GM04504 (cell line): ENCODE measurements at regions not wholly inside any gene's neighbourhood (a gene's known extent, or its start where the extent isn't known, plus 50 kb on each side); places are given as distances from the start of the nearest gene placed in this dataset.
"Not testable (repeated sequence)": the region's sequence is repeated elsewhere in the genome, so short reads cannot be mapped to it uniquely, and the experiment has no call there.

ENCODE experiments used
- DNase-seq: peaks from one replicate; pipeline ENCODE4 v3.0.0-alpha.2; 2012; ENCODE audit warnings: low read depth

- no peak for DNase-seq
Measured at GRCh38 chr3:56955492-56956111, 104.9 kb upstream of the SPATA12 start.

DNA sequence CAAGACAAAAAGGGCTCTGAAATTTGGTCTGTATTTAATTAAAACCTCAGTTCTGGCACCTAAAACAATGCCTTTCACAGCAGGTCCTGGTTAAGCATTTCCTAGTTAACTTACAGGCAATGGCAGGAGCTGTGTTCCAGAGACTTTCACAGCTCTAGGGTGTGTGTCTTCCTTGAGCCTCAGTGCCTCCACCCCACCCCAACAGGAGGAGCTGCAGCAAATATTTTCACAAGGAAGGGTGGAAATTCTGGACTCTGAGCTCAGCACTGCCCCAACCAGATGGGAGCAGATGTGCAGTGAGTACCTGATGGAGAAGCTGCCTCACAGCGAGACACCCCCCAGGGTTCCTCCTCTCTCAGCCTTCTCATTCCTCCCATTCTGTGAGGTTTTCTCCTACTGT lies 106.3 kb upstream of the SPATA12 start:
- no peak for DNase-seq

DNA sequence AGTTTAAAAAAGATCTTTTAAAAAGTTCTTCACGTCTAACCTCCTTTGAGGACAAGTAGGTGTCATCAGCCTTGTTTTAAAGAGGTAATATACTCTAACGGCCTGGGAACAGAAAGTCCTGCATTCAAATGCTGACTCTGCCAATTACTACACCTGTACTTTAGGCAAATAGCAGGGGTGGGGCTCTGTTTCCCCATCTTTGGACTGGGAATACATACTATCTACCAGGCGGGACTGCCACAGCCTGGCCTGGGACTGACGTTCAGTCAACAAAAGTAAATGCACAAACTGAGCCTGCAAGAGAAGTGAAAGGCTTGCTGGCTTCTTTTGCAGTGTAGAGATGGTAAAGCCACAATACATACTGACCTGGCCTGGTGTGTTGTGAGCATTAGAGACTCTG lies 107.6 kb upstream of the SPATA12 start:
- no peak for DNase-seq

GRCh38 chr3:56952061-56952460 lies 108.4 kb upstream of the SPATA12 start:
- DNase-seq, result no peak

DNA sequence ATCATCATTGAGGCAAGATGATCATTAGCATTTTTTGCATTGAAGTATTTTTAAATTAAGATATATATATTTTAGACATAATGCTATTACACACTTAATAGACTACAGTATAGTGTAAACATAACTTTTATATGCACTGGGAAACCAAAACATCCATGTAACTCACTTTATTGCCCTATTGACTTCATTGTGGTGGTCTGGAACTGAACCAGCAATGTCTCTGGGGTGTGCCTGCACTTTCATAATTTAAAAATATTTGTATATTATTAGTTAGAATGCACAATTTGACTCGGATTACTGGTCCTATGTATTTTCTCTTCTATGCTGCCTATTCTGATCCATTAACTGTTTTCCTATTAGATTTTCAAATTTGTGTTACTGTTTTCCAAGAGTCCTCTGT lies 109.1 kb upstream of the SPATA12 start:
- DNase-seq, result no peak

- not testable (repeated sequence) for DNase-seq
Measured at GRCh38 chr3:56945378-56945777, 115.1 kb upstream of the SPATA12 start.

GRCh38 chr3:56942523-56942922 lies 117.9 kb upstream of the SPATA12 start:
- no peak for DNase-seq

DNA sequence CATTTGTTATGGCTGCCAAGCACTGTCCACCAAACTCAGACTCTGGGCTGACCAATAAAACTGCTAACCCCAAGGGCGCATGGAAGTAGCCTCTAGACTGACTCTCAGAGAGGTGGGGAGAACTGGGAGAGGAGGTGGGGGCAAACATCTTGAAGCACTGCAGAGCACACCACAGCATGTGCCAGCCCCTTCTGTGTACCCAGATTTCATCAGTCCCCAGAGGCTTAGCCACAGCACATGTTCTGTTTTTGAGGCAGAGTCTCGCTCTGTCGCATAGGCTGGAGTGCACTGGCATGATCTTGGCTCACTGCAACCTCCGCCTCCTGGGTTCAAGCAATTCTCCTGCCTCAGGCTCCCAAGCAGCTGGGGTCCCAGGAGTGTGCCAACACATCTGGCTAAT lies 119.5 kb upstream of the SPATA12 start:
- DNase-seq, result no peak

- no peak for DNase-seq
Measured at GRCh38 chr3:56940321-56940720, 120.1 kb upstream of the SPATA12 start.

DNA sequence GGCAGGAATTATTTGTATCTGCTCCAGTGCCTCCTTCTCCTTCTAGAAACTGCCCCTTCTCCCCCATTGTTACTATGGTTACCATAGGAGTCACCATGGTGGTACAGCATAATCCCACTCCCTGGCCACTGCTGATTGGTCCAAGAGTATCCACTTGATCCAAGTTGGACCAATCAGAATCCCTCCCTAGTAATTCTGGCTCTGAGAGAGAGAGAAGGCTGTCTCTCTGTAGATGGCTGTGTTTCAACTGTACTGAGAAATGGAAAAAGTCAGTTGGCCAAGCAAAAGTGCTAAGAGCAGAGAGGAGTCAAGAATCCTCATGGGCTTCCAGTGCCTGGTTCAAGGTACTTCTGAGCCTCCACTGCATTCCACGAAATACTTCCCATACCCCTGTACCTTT lies 120.6 kb upstream of the SPATA12 start:
- DNase-seq, result no peak

DNA sequence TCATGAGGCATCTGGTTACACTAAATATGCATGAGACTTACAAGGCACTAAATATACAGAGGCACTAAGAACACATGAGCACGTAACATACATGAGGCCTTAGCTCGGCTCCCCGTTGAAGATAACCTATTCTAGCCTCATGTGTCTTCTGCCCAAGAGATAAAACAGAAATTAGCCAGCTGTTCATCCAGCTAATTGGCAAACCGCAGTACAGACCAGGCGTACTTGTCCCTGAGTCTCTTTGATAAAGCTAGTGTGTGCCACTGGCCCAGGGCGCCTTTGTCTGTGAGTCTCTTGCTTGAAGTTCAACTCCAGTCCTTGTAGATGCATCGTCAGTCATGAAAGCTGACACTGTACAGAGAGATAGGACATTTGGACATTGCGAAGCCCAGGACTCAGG lies 121.9 kb upstream of the SPATA12 start:
- no peak for DNase-seq

DNA sequence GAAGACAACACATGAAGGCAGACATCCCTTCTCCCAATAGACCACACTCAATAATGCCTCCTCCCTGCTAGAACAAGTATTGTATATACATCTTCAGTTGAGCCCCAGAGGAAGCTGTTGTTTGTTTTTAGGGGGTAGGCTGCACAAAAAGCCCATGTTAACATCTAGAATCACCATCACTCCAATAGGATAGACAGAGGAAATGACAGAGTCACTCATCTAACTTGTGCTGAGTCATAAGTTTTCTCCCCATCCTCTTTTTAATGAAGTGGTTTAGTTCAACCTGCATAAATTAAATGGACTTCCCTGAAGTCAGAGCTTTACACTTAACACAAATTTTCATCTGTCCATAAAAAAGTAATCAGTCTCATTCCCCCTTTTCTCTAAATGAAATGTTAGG lies 122.9 kb upstream of the SPATA12 start:
- DNase-seq, result no peak

DNA sequence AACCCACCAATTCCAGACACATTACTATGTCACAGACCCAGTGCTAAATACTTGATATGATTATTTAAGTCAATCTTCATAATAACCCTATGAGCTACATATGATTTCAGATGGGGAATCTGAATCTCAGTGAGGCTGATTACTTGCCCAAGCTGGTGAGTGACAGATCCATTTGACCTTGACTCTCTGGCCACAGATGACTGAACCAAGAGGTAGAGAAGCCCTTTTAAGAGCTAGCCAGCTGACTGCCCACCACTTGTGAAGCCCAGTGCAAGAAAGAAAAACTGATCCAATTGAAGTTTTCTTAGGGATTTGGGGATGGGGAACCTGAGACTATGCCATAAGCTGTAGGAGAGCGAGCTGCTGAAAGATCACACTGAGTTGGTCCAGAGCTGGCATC lies 124.7 kb upstream of the SPATA12 start:
- no peak for DNase-seq

DNA sequence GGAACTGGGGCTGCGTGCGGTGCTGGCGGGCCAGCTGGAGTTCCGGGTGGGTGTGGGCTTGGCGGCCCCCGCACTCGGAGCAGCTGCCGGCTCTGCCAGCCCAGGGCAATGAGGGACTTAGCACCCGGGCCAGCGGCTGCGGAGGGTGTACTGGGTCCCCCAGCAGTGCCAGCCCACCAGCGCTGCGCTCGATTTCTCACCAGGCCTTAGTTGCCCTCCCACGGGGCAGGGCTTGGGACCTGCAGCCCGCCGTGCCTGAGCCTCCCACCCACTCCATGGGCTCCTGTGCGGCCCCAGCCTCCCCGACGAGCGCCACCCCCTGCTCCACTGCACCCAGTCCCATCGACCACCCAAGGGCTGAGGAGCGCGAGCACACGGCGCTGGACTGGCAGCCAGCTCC lies 126.0 kb upstream of the SPATA12 start:
- DNase-seq, result not testable (repeated sequence)

- no peak for DNase-seq
Measured at GRCh38 chr3:56933803-56934202, 126.7 kb upstream of the SPATA12 start.

- DNase-seq, result no peak
Measured at GRCh38 chr3:56932866-56933265, 127.6 kb upstream of the SPATA12 start.

DNA sequence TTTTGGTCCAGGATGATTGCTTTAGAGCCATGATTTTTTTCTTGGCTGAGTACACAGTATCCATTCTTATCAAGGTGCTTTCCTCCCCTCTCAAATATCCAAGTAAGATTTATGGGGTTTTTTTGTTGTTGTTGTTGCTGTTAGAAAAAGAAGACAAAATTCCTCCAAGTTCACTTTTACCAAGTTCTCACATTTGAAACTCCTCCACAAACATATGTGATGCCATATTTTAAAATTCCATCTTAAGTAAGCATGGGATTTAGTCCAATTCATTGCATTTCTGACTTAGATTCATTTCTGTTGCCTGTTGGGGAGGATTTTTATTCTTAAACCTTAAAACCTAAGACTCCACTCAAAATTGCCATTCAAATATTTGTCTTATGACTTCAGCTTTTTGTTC lies 128.6 kb upstream of the SPATA12 start:
- DNase-seq, result no peak

- no peak for DNase-seq
Measured at GRCh38 chr3:56930706-56931105, 129.0 kb upstream of the ARHGEF3 start.

DNA sequence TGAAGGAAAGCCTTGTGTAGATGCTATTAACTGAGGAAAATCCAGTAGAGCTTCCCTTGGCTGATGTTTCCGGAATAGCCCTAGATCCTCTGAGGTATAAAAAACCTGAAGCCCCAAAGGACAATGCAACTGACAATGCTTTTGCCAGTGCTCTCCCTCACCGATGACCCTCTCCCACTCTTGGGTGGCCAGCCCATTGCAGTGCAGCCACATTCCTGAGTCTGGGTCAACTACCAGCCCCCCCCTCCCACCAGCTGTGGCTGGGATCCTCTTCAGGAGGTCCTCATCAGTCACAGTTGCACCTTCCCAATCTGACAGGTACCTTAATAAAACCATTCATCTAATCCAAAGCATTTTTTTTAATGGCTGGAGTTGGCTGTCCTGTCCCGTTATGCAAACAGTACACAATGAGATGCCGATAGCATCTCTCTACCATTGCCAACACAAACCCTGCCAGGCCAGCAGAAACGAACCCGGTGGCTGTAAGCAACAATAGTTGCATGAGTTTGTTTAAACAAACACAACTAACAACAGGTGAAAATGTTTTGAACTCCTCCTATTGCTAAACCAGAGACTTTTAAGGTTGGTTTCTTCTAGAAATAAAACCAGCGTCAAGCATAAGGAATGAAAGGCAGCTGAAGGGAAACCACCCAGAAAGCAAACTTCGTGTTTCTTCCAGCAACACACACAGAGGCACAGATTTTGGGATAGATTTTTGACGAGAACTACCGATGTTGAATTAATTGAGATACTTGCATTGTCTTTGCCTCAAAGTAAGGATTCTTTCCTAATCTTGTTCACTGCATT lies 128.3 kb upstream of the ARHGEF3 start:
- DNase-seq, result no peak

DNA sequence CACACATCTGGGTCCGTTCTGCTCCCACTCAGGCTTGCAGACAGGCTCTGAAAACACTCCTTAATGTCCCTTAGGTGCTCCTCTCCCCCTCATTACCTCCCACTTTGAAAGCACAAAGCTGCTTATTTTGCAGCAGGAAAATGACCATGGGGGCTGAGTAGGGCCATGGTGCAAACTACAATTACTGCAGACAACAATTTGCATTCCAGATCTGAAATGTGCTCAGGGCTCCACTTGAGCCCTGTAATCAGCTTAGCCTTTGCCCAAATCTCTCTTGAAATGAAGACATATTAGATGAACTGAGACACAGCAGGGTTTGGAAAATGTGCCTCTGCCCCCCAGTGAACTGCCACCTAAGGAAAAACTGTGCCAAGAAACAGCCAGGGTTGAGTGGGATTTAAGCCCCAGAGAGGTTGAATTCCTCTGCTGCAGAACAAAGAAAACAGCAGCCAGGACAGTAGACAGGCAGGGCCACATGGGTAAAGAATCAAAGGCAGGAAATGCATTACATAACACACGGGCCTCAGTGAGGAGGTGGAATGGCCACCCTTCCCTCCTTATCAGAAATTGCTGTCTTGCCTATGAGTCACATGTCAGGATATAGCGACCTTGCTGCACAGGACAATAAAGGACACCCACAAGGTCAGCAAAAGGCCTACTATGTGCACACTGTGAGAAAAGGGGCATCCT lies 126.8 kb upstream of the ARHGEF3 start:
- DNase-seq, result no peak

GRCh38 chr3:56927855-56928254 lies 126.1 kb upstream of the ARHGEF3 start:
- no peak for DNase-seq

GRCh38 chr3:56926947-56927282 lies 125.2 kb upstream of the ARHGEF3 start:
- no peak for DNase-seq

GRCh38 chr3:56926243-56926946 lies 124.6 kb upstream of the ARHGEF3 start:
- peak; percentile 20 for DNase-seq
